ENCODE measurements at regions not wholly inside any gene's neighbourhood (a gene's known extent, or its start where the extent isn't known, plus 50 kb on each side); places are given as distances from the start of the nearest gene placed in this dataset.

DNA sequence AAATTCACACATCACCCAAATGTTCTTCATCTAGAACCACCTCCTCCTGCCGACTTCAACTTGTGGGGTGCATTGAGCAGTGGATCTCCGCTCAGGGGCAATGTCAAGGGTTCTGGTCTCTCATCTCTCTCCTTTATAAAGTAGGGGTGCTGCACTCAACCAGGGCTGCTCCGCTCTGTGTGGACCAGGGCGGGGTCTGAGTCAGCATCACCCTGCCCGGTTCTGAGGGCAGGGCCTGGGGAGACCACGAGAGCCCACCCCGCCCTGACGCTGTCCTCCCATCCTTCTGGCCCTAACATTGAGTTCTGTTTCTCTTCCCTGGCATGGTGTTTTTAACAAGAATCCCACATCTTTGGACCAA is 311.6 kb upstream of the DIO3 start:
- peaks cover 0 to 17% of the 10 kb centered on the region in 2 donors for H3K27me3 ChIP-seq
- TF ChIP-seq, protein P1, sequence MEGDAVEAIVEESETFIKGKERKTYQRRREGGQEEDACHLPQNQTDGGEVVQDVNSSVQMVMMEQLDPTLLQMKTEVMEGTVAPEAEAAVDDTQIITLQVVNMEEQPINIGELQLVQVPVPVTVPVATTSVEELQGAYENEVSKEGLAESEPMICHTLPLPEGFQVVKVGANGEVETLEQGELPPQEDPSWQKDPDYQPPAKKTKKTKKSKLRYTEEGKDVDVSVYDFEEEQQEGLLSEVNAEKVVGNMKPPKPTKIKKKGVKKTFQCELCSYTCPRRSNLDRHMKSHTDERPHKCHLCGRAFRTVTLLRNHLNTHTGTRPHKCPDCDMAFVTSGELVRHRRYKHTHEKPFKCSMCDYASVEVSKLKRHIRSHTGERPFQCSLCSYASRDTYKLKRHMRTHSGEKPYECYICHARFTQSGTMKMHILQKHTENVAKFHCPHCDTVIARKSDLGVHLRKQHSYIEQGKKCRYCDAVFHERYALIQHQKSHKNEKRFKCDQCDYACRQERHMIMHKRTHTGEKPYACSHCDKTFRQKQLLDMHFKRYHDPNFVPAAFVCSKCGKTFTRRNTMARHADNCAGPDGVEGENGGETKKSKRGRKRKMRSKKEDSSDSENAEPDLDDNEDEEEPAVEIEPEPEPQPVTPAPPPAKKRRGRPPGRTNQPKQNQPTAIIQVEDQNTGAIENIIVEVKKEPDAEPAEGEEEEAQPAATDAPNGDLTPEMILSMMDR (IDR thresholded peaks at IDR 0.05), result no peak
- DNase-seq (no peak), ATAC-seq (no peak)
- no peak overlapping the region for H3K4me3 ChIP-seq
- intact Hi-C loops (cut with DNase I), result no loop called here
- no peaks in the 10 kb centered on the region for H3K4me1 ChIP-seq
- H3K9me3 ChIP-seq, result no peaks in the 10 kb centered on the region
- H3K36me3 ChIP-seq, result no peaks in the 10 kb centered on the region
- no peak overlapping the region for H3K27ac ChIP-seq

DNA sequence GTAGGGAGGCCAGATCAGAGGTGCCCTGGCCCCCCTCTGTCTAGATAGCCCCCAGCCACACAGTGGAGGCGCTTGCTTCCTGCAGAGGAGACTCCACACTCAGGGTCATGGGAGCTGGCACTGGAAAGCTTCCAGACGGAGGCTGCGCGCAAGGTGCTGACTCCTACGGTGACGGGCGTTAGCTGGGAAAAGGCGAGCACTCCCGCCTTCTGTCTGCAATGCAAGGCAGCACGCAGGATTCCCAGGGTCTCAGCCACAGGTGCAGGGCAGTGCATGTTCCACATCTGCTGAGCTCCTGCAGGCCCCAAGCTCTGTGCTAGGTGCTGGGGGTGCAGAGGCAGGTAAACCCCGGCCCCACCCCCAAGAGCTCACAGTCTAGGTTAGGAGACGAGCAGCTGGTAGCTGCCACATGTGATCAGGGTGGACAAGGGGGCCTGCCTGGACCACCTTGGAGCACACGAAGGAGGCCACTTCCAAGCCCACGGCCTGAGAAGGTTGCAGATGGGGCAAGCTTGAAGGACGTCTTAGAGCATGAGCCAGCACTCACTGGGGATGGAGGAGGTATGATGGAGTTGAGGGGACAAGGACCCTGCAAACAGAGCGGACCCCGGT is 310.9 kb upstream of the DIO3 start:
- no peak overlapping the region for H3K4me3 ChIP-seq
- DNase-seq (peak in 1 of 4 donors; percentile 62), ATAC-seq (no peak)
- H3K27me3 ChIP-seq, result peaks cover 0 to 24% of the 10 kb centered on the region in 2 donors
- no peaks in the 10 kb centered on the region for H3K4me1 ChIP-seq
- H3K9me3 ChIP-seq, result no peaks in the 10 kb centered on the region
- TF ChIP-seq, protein P1 (IDR thresholded peaks at IDR 0.05), result no peak
- no peak overlapping the region for H3K27ac ChIP-seq
- intact Hi-C loops (cut with DNase I), result no loop called here
- no peaks in the 10 kb centered on the region for H3K36me3 ChIP-seq

DNA sequence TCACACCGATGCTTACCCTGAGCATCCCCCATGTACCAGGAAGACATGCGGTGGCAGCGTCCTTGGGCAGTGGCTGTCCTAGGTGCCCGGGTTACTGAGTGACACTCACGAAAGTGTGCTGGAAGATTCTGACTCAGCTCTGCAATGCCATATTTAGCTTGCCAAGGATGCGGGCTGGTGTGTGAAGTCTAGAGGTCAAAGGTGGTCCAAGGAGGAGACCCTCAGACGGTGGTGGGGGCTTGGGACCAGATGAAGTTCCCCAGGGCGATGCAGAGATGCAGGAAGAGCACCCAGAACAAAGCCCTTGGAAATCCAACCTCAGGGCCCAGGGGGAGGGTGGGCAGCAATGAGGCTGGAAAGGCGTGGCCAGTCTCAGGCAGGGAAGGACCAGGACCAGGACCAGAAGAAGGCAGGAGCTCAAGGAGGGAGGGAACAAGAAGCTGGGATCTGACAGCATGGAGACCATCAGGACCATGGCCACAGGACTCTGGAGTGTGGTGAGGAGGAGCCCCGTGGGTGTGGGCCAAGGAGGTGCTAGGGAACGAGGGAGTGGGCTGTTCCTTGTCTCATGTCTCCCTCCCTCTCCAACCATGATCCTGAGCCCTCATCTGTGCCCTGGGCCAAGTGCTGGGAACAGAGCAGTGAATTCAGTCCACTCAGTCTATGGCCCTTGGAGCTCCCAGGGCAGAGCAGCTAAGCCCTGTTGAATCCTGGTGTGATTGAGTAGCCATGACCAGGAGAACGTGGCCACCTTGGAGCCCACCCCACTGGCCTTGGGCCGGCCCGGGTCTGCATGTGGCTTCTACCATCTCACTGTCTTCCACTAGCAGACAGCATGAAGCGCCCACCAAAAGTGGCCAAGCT is 310.1 kb upstream of the DIO3 start:
- no peak for ATAC-seq
- TF ChIP-seq, protein P1 (IDR thresholded peaks at IDR 0.05), result no peak
- H3K36me3 ChIP-seq, result no peaks in the 10 kb centered on the region
- no peaks in the 10 kb centered on the region for H3K9me3 ChIP-seq
- DNase-seq, result peak in 1 of 4 donors; percentile 71
- H3K4me3 ChIP-seq, result no peak overlapping the region
- no peak overlapping the region for H3K27ac ChIP-seq
- H3K27me3 ChIP-seq, result peaks cover 0 to 31% of the 10 kb centered on the region in 2 donors
- intact Hi-C loops (cut with DNase I), result no loop called here
- no peaks in the 10 kb centered on the region for H3K4me1 ChIP-seq

DNA sequence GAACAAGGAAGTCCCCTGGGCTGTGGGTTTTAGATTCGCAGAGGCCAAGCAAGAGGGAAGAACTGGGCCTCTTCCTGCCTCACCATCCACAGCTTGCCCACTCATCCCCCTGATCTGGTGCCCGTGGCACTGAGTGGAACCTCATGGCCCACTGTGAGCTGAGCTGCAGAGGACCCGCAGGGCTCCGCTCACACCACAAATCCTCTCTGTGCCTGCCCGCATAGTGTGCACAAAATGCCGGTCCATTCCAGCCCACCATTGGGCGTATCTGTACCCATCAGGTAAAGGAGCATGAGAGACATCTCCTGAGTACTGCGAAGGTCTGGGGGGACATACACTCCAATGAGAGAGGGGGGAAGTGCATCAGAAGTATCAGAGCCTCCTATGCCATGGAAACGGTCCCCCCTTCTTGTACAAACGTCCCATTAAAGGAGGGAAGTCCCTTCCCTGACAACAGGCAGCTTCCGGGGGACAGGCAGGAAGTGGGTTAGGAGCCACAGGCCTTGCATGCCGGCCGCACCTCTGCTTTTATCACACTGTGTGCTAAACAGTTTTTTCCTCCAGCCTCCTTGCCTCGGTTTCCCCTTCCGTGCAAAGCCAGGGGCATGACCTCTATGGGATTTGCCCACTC is 309.4 kb upstream of the DIO3 start:
- H3K9me3 ChIP-seq, result no peaks in the 10 kb centered on the region
- no peak overlapping the region for H3K27ac ChIP-seq
- no peaks in the 10 kb centered on the region for H3K36me3 ChIP-seq
- H3K4me1 ChIP-seq, result no peaks in the 10 kb centered on the region
- no peak overlapping the region for H3K4me3 ChIP-seq
- intact Hi-C loops (cut with DNase I), result no loop called here
- H3K27me3 ChIP-seq, result peaks cover 0 to 33% of the 10 kb centered on the region in 2 donors
- ATAC-seq (no peak), DNase-seq (no peak)
- TF ChIP-seq, protein P1 (IDR thresholded peaks at IDR 0.05), result no peak

Measured in left lung (tissue), 4 donors.